ENCODE measurements at regions not wholly inside any gene's neighbourhood (a gene's known extent, or its start where the extent isn't known, plus 50 kb on each side); places are given as distances from the start of the nearest gene placed in this dataset.
A peak's percentile ranks its signal among the peaks of the same experiment; 100 is the strongest.

DNA sequence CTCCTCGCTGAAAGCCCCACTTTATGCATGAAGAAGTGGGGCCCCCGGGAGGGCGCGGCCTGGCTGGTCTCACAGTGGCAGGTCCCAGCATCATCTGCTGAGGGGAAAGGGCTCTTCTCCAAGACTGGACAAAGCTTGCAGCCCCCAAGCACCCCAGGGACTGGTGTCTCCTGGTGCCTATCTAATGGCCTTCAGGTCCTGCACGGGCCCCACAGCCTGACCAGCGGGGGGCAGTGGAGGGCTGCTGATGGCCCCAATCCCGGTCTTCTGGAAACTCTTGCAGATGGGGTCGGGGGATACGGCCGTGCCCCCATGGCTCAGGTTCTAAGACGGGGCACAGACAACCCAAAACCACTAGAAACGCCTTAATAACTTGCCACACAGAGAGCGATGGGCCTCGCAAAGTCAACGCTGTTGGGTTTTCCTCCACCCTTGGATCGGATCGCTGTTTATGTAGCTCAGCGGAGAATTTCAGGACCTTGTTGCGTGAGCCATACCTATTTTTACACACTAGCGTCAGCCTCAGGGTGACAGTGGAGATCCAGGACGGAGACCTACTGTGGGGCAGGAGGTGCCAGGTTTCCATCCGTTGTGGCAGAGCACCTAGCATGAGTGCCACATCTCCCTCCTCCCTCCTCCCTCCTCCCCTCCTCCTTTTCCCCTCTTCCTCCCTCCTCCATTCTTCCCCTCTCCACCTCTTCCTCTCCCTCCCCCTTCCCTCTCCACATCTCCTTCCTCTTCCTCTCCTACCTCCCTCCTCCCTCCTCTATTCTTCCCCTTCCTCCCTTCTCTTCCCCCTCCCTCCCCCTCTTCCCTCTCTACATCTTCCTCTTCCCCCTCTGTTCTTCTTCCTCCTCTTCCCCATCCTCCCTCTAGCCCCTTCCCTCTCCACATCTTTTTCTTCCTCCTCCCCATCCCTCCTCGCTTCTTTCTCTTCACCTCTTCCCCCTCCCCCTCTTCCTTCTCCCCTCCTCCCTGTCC, 79.3 kb upstream of the ALDH1L1 start:
- H3K27ac ChIP-seq = no peak overlapping the region

GRCh38 chr3:126258670-126259069, 78.3 kb upstream of the ALDH1L1 start:
- DNase-seq = no peak
- H3K27me3 ChIP-seq (ENCODE audit: insufficient read depth, low read depth, severe bottlenecking) = no peaks in the 10 kb centered on the region

More for the DNA sequence above, 79.3 kb upstream of the ALDH1L1 start:
- Histone ChIP-seq H3K27me3 (ENCODE audit: insufficient read depth, low read depth, severe bottlenecking) (no peaks in the 10 kb centered on the region), H3K9me3 (ENCODE audit: severe bottlenecking) (no peaks in the 10 kb centered on the region), H3K36me3 (no peaks in the 10 kb centered on the region), H3K4me3 (ENCODE audit: low read depth, low read length) (no peak overlapping the region)
- TF ChIP-seq, protein P1, sequence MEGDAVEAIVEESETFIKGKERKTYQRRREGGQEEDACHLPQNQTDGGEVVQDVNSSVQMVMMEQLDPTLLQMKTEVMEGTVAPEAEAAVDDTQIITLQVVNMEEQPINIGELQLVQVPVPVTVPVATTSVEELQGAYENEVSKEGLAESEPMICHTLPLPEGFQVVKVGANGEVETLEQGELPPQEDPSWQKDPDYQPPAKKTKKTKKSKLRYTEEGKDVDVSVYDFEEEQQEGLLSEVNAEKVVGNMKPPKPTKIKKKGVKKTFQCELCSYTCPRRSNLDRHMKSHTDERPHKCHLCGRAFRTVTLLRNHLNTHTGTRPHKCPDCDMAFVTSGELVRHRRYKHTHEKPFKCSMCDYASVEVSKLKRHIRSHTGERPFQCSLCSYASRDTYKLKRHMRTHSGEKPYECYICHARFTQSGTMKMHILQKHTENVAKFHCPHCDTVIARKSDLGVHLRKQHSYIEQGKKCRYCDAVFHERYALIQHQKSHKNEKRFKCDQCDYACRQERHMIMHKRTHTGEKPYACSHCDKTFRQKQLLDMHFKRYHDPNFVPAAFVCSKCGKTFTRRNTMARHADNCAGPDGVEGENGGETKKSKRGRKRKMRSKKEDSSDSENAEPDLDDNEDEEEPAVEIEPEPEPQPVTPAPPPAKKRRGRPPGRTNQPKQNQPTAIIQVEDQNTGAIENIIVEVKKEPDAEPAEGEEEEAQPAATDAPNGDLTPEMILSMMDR (IDR thresholded peaks at IDR 0.05; ENCODE audit: low read depth, low read length) = peak; percentile 80
- DNase-seq = peak; percentile 63

DNA sequence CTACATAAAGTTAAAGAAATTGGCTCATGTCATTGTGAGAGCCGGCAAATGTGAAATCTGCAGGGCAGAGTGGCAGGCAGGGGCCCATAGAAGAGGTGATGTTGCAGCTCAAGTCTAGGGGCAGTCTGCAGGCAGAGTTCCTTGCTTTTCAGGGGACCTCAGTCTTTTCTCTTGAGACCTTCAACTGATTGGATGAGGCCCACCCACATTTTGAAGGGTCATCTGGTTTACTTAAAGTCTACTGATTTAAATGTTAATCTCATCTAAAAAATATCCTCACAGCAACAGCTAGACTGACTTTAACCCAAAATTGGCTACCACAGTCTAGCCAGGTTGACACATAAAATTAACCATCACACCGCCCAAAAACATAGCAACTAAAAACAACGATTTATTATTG, 77.6 kb upstream of the ALDH1L1 start:
- no peak overlapping the region for H3K27ac ChIP-seq
- H3K36me3 ChIP-seq = no peaks in the 10 kb centered on the region
- TF ChIP-seq, protein P1 (IDR thresholded peaks at IDR 0.05; ENCODE audit: low read depth, low read length) = no peak
- H3K9me3 ChIP-seq (ENCODE audit: severe bottlenecking) = no peaks in the 10 kb centered on the region
- H3K4me3 ChIP-seq (ENCODE audit: low read depth, low read length) = no peak overlapping the region
- no peak for DNase-seq
- H3K27me3 ChIP-seq (ENCODE audit: insufficient read depth, low read depth, severe bottlenecking) = no peaks in the 10 kb centered on the region

More at GRCh38 chr3:126258670-126259069, 78.3 kb upstream of the ALDH1L1 start:
- TF ChIP-seq, protein P1 (IDR thresholded peaks at IDR 0.05; ENCODE audit: low read depth, low read length) = no peak
- Histone ChIP-seq H3K36me3 (no peaks in the 10 kb centered on the region), H3K9me3 (ENCODE audit: severe bottlenecking) (no peaks in the 10 kb centered on the region), H3K4me3 (ENCODE audit: low read depth, low read length) (no peak overlapping the region), H3K27ac (no peak overlapping the region)

DNA sequence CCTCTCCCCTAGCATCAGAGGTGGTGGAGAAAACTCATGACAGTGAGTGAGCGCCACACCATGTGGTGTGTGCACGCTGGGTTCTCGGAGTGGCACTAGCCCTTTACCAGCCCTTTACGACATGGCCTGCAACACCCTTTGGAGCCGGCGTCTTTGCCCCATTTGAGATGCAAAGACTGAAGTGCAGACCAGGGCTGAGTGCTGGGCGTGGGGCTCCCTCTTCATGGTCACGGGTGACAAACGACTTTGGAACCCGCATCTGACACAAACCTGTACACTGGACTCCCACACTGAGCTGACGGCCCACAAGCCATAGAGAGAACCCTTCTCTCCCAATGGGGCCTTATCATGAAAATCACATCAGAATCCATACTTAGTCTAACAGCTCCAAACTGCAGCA, 76.8 kb upstream of the ALDH1L1 start:
- Histone ChIP-seq H3K36me3 (no peaks in the 10 kb centered on the region), H3K27me3 (ENCODE audit: insufficient read depth, low read depth, severe bottlenecking) (no peaks in the 10 kb centered on the region)
- TF ChIP-seq, protein P1 (IDR thresholded peaks at IDR 0.05; ENCODE audit: low read depth, low read length) = no peak

DNA sequence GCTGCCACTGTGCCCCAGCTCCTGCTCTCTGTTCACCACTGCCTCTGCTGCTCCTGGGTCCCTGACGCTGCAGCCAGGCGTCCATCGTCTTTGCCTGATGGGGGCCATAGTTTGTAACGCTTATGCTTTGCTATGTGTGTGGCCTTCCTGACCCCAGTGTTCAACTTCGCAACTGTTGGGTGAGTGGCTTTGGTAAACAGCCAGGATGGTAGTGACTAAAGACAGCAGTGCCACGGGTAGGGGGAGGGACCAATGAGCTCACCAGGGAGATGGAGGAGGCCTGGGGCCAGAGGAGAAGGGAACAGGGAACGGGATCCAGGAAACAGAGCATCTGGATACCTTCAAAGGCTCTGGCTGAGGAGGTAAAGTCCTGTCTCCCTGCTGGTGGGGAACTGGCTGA, 75.9 kb upstream of the ALDH1L1 start:
- no peak overlapping the region for H3K4me3 ChIP-seq (ENCODE audit: low read depth, low read length)
- TF ChIP-seq, protein P1 (IDR thresholded peaks at IDR 0.05; ENCODE audit: low read depth, low read length) = no peak

More for the DNA sequence above, 76.8 kb upstream of the ALDH1L1 start:
- Histone ChIP-seq H3K4me3 (ENCODE audit: low read depth, low read length) (no peak overlapping the region), H3K27ac (no peak overlapping the region), H3K9me3 (ENCODE audit: severe bottlenecking) (no peaks in the 10 kb centered on the region)
- no peak for DNase-seq

More for the DNA sequence above, 75.9 kb upstream of the ALDH1L1 start:
- no peak overlapping the region for H3K27ac ChIP-seq
- H3K36me3 ChIP-seq = no peaks in the 10 kb centered on the region
- no peak for DNase-seq
- H3K9me3 ChIP-seq (ENCODE audit: severe bottlenecking) = no peaks in the 10 kb centered on the region
- H3K27me3 ChIP-seq (ENCODE audit: insufficient read depth, low read depth, severe bottlenecking) = no peaks in the 10 kb centered on the region
